OCI-LY1 (cell line): ENCODE measurements at regions not wholly inside any gene's neighbourhood (a gene's known extent, or its start where the extent isn't known, plus 50 kb on each side); places are given as distances from the start of the nearest gene placed in this dataset.

Experiments
- EZH2 ChIP-seq: fragments of 200-600 bp; sonication (generic), shearing (Covaris generic); IDR thresholded peaks from 2 replicates; pipeline ENCODE4 v1.8.0; 2017; ENCODE audit warnings: borderline replicate concordance, mixed run types, mild to moderate bottlenecking, antibody characterized with exemption, low read length, moderate library complexity, mixed read lengths
- TF ChIP-seq, protein P1 (sequence below): fragments of 200-600 bp; sonication (generic), shearing (Covaris generic); IDR thresholded peaks from 2 replicates; pipeline ENCODE4 v1.5.1; 2017; ENCODE audit warnings: mild to moderate bottlenecking, antibody characterized with exemption, low read length, moderate library complexity, mixed read lengths

DNA sequence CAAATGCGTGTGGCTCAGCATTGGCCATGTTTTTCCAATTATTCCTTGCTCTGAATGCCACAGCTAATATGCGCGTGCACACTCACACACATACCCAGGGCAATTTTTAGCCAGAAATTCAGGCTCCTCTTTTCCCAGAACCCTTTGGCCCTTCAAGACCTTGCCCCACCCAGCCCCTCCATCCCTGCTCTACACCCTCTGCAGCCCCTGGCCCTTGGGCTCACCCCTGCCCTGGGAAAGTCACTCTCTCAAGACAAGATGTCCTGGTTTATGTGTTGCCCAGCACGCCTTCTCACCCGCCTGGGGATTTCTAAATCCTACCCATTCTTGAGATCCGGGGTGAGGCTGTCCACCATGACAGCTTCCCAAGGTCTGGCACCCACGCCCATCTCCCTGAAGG lies 319.7 kb downstream of the CYP26B1 start:
- TF ChIP-seq, protein P1, sequence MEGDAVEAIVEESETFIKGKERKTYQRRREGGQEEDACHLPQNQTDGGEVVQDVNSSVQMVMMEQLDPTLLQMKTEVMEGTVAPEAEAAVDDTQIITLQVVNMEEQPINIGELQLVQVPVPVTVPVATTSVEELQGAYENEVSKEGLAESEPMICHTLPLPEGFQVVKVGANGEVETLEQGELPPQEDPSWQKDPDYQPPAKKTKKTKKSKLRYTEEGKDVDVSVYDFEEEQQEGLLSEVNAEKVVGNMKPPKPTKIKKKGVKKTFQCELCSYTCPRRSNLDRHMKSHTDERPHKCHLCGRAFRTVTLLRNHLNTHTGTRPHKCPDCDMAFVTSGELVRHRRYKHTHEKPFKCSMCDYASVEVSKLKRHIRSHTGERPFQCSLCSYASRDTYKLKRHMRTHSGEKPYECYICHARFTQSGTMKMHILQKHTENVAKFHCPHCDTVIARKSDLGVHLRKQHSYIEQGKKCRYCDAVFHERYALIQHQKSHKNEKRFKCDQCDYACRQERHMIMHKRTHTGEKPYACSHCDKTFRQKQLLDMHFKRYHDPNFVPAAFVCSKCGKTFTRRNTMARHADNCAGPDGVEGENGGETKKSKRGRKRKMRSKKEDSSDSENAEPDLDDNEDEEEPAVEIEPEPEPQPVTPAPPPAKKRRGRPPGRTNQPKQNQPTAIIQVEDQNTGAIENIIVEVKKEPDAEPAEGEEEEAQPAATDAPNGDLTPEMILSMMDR: no peak
- TF ChIP-seq EZH2: no peak
